ENCODE measurements at regions not wholly inside any gene's neighbourhood (a gene's known extent, or its start where the extent isn't known, plus 50 kb on each side); places are given as distances from the start of the nearest gene placed in this dataset.

- ChIA-PET POLR2A (no interaction called here), CTCF (interaction anchor here (1.1 kb wide), 2 partner anchors 12 to 13 kb away, joined by 3 read pairs; no protein-coding TSS in a partner anchor)
- no peak for TF ChIP-seq CTCF (IDR thresholded peaks at IDR 0.05; ENCODE audit: control extremely low read depth, extremely low read depth, low read depth, missing control alignments)
- no peak for DNase-seq (ENCODE audit: extremely low spot score)
Measured at GRCh38 chr12:3364661-3365462, 126.1 kb upstream of the PRMT8 start.

- ChIA-PET CTCF (interaction anchor here (1.1 kb wide), 1 partner anchor 11 kb away, joined by 3 read pairs; no protein-coding TSS in a partner anchor), POLR2A (no interaction called here)
- TF ChIP-seq CTCF (IDR thresholded peaks at IDR 0.05; ENCODE audit: control extremely low read depth, extremely low read depth, low read depth, missing control alignments): no peak
- DNase-seq (ENCODE audit: extremely low spot score): no peak
Measured at GRCh38 chr12:3365463-3366411, 125.3 kb upstream of the PRMT8 start.

GRCh38 chr12:3366451-3367110 is 124.4 kb upstream of the PRMT8 start:
- TF ChIP-seq CTCF (IDR thresholded peaks at IDR 0.05; ENCODE audit: control extremely low read depth, extremely low read depth, low read depth, missing control alignments): no peak
- POLR2A ChIA-PET: no interaction called here
- no peak for DNase-seq (ENCODE audit: extremely low spot score)
- CTCF ChIA-PET: no interaction called here

- ChIA-PET CTCF (interaction anchor here (1.0 to 1.5 kb wide), 3 partner anchors 18 to 409 kb away, joined by 3 read pairs; no protein-coding TSS in a partner anchor), POLR2A (no interaction called here)
- no peak for DNase-seq (ENCODE audit: extremely low spot score)
- no peak for TF ChIP-seq CTCF (IDR thresholded peaks at IDR 0.05; ENCODE audit: control extremely low read depth, extremely low read depth, low read depth, missing control alignments)
Measured at GRCh38 chr12:3367750-3368444, 123.1 kb upstream of the PRMT8 start.

GRCh38 chr12:3371018-3371417 is 120.0 kb upstream of the PRMT8 start:
- no peak for TF ChIP-seq CTCF (IDR thresholded peaks at IDR 0.05; ENCODE audit: control extremely low read depth, extremely low read depth, low read depth, missing control alignments)
- CTCF ChIA-PET: interaction anchor here (1.0 to 1.2 kb wide), 2 partner anchors 12 to 65 kb away, joined by 3 to 4 read pairs; no protein-coding TSS in a partner anchor
- POLR2A ChIA-PET: no interaction called here
- no peak for DNase-seq (ENCODE audit: extremely low spot score)

All from GM10248 (cell line).